ENCODE measurements at regions not wholly inside any gene's neighbourhood (a gene's known extent, or its start where the extent isn't known, plus 50 kb on each side); places are given as distances from the start of the nearest gene placed in this dataset.

DNA sequence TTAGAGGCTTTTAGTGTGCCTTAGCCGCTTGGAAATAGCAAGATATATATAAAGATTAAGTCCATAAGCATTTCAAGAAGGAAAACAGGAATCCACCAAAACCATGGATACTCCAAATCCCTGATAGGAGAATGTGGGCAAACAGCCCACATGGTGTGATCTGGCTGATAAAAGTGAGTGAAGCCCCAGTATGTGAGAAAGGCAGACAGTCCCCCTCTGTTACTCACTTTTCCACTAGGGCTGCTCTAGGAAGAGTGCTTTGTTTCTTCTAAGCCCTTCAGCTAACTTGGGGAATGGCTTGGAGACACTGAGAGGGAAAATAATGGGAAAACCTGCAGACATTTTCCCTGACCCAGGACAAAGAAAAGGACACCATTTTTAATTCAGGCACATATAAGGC is 802.3 kb upstream of the PRR20A start:
- TF ChIP-seq POLR2A (IDR thresholded peaks at IDR 0.05), result no peak
- TF ChIP-seq, protein P1, sequence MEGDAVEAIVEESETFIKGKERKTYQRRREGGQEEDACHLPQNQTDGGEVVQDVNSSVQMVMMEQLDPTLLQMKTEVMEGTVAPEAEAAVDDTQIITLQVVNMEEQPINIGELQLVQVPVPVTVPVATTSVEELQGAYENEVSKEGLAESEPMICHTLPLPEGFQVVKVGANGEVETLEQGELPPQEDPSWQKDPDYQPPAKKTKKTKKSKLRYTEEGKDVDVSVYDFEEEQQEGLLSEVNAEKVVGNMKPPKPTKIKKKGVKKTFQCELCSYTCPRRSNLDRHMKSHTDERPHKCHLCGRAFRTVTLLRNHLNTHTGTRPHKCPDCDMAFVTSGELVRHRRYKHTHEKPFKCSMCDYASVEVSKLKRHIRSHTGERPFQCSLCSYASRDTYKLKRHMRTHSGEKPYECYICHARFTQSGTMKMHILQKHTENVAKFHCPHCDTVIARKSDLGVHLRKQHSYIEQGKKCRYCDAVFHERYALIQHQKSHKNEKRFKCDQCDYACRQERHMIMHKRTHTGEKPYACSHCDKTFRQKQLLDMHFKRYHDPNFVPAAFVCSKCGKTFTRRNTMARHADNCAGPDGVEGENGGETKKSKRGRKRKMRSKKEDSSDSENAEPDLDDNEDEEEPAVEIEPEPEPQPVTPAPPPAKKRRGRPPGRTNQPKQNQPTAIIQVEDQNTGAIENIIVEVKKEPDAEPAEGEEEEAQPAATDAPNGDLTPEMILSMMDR (IDR thresholded peaks at IDR 0.05), result no peak
- TF ChIP-seq EP300 (IDR thresholded peaks at IDR 0.05), result no peak
- TF ChIP-seq POLR2AphosphoS5 (IDR thresholded peaks at IDR 0.05), result no peak
- 43 to 72% (median 50%) methylated on average over 1 of the region's 1 CpG for WGBS, 5 donors
- no peak for DNase-seq
- no peaks in the 10 kb centered on the region for H3K4me1 ChIP-seq
- intact Hi-C loops (cut with DNase I; ENCODE audit: low total_unique reads), result no loop called here
- no peak overlapping the region for H3K27ac ChIP-seq
- no peak overlapping the region for H3K4me3 ChIP-seq
- peaks cover 0 to 32% (median 4%) of the 10 kb centered on the region in 4 donors for H3K9me3 ChIP-seq
- H3K27me3 ChIP-seq, result no peaks in the 10 kb centered on the region
- H3K36me3 ChIP-seq, result no peaks in the 10 kb centered on the region

DNA sequence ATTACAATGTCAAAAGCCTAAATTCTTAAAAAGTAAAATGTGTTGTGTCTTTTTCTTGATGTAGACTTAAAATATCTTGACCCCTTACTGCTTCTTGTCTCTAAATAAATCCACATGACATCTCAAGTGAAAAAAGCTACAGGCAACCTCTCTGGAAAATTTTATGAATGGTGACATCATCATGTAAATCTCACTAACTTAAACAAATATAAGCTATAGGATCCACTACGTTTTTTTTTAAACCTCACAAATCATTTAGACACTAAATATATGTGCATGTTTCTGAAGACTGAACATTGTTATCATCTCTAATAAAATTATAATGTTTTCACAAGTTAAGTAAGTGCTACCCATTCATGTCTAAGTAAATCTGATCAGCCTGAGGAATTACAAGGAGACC is 793.7 kb upstream of the PRR20A start:
- WGBS, 5 donors, result 28 to 50% (median 42%) methylated on average over 1 of the region's 1 CpG
- H3K4me1 ChIP-seq, result no peaks in the 10 kb centered on the region
- intact Hi-C loops (cut with DNase I; ENCODE audit: low total_unique reads), result no loop called here
- H3K9me3 ChIP-seq, result peaks cover 0 to 12% (median 0%) of the 10 kb centered on the region in 4 donors
- TF ChIP-seq, protein P1 (IDR thresholded peaks at IDR 0.05), result no peak
- TF ChIP-seq POLR2A (IDR thresholded peaks at IDR 0.05), result no peak
- no peaks in the 10 kb centered on the region for H3K27me3 ChIP-seq
- no peak overlapping the region for H3K4me3 ChIP-seq
- no peak for DNase-seq
- no peaks in the 10 kb centered on the region for H3K36me3 ChIP-seq
- H3K27ac ChIP-seq, result no peak overlapping the region

GRCh38 chr13:56349866-56350265 is 790.9 kb upstream of the PRR20A start:
- TF ChIP-seq, protein P1 (IDR thresholded peaks at IDR 0.05), result no peak
- TF ChIP-seq POLR2A (IDR thresholded peaks at IDR 0.05) (no peak), POLR2AphosphoS5 (IDR thresholded peaks at IDR 0.05) (no peak), EP300 (IDR thresholded peaks at IDR 0.05) (no peak)
- intact Hi-C loops (cut with DNase I; ENCODE audit: low total_unique reads), result no loop called here
- Histone ChIP-seq H3K4me3 (no peak overlapping the region), H3K9me3 (peaks cover 0 to 3% (median 0%) of the 10 kb centered on the region in 4 donors), H3K27ac (no peak overlapping the region), H3K4me1 (no peaks in the 10 kb centered on the region), H3K36me3 (no peaks in the 10 kb centered on the region), H3K27me3 (no peaks in the 10 kb centered on the region)
- WGBS, 5 donors, result 60 to 85% (median 78%) methylated on average over 2 of the region's 2 CpGs
- DNase-seq, result no peak

DNA sequence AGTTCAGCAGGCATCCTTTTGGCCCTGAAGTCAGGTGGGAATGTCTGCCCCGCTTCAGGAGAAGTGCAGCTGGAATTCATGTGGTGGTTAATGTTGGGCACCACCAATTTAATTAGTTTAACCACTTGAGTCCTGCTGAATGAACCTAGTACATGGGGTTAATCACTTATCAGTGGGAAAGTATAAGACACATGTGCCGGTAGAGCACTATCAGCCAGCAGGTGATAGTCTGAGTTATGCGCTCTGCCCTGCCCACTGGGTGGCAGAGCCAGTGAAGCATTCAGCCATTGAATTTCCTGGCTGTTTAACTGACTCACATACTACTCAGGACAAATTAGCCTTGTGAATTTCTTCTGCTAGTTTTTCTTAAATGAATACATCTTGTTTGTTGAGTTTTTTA is 789.7 kb upstream of the PRR20A start:
- Histone ChIP-seq H3K4me1 (no peaks in the 10 kb centered on the region), H3K9me3 (peaks cover 0 to 3% (median 0%) of the 10 kb centered on the region in 4 donors), H3K36me3 (no peaks in the 10 kb centered on the region), H3K27me3 (no peaks in the 10 kb centered on the region), H3K4me3 (no peak overlapping the region), H3K27ac (no peak overlapping the region)
- TF ChIP-seq POLR2AphosphoS5 (IDR thresholded peaks at IDR 0.05) (no peak), POLR2A (IDR thresholded peaks at IDR 0.05) (no peak)
- TF ChIP-seq, protein P1 (IDR thresholded peaks at IDR 0.05), result no peak
- 38 to 65% (median 54%) methylated on average over 3 of the region's 3 CpGs for WGBS, 5 donors
- intact Hi-C loops (cut with DNase I; ENCODE audit: low total_unique reads), result no loop called here
- no peak for DNase-seq

All from stomach (tissue), 8 donors.